ENCODE measurements at regions not wholly inside any gene's neighbourhood (a gene's known extent, or its start where the extent isn't known, plus 50 kb on each side); places are given as distances from the start of the nearest gene placed in this dataset.
"Not testable (repeated sequence)": the region's sequence is repeated elsewhere in the genome, so short reads cannot be mapped to it uniquely, and the experiment has no call there.

GRCh38 chr1:72379072-72379471 lies 96.7 kb upstream of the NEGR1 start:
- Histone ChIP-seq H3K36me3 (no peaks in the 10 kb centered on the region), H3K27me3 (no peaks in the 10 kb centered on the region), H3K9me3 (no peaks in the 10 kb centered on the region), H3K27ac (no peak overlapping the region), H3K4me1 (no peaks in the 10 kb centered on the region), H3K4me3 (no peak overlapping the region)
- TF ChIP-seq POLR2AphosphoS5 (IDR thresholded peaks at IDR 0.05) (no peak), POLR2A (IDR thresholded peaks at IDR 0.05) (no peak), EP300 (IDR thresholded peaks at IDR 0.05) (no peak), CTCF (IDR thresholded peaks at IDR 0.05) (no peak)
- no peak for DNase-seq
- 85 to 94% (median 88%) methylated on average over 2 of the region's 2 CpGs for WGBS, 5 donors
- intact Hi-C loops (cut with DNase I; ENCODE audit: low total_unique reads), result no loop called here

DNA sequence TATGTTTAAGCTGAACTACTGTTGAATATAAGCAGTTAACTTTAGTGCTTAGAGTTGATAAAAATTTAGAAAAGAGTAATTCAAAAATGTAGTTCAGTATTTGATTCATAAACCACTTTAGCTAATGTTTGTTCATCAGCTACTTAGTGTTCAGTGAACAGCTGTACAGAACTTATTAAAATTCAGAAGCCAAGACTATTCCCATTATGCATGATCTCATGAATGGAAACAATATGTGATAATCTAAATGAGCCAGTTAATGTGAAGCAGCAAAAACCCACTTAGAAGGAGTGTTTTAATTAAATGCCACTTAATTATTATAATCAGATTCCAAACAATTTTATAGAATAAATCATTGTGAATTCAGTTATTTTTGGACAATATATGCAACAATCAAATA lies 92.9 kb upstream of the NEGR1 start:
- no peaks in the 10 kb centered on the region for H3K27me3 ChIP-seq
- H3K9me3 ChIP-seq, result no peaks in the 10 kb centered on the region
- H3K4me1 ChIP-seq, result no peaks in the 10 kb centered on the region
- intact Hi-C loops (cut with DNase I; ENCODE audit: low total_unique reads), result no loop called here
- H3K36me3 ChIP-seq, result no peaks in the 10 kb centered on the region
- H3K27ac ChIP-seq, result no peak overlapping the region
- DNase-seq, result no peak
- no peak for TF ChIP-seq CTCF (IDR thresholded peaks at IDR 0.05)
- no peak for TF ChIP-seq POLR2A (IDR thresholded peaks at IDR 0.05)
- TF ChIP-seq POLR2AphosphoS5 (IDR thresholded peaks at IDR 0.05), result no peak
- no peak for TF ChIP-seq EP300 (IDR thresholded peaks at IDR 0.05)
- H3K4me3 ChIP-seq, result no peak overlapping the region

DNA sequence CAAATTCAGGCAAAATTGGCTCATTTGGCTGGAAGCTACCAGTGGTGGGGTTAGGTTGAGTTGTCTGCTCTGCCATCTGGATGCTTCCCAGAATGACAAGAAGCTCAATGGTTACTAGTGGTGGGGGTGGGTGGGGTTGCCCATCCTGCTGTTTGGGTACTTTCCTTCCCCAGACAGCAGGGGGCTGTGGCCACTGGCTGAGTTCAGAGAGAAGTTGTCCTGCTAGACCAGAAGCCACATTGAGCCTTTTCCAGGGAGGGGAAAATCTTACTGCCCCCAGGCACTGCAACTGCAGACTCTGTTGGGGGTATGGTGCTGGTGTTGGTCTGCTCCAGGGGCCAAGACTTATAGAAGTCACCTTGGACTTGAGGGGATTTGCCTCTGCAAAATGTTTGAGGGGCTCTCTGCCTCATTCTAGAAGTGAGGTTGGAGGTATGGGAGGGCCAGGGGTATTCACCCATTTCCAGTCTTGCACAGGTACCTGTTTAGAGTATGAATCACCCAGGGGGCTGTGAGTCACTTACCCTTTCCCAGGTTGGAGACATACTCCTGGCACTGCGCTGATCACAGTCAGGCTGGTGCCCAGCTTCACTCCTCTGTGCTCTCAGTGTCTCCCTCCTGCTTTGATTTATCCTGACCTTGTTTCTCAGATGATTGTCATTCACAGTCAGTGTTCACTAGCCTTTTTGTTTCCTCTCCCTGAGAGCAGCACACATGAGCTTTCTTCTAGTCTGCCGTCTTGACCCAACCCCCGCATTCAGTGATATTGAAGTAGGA lies 89.1 kb upstream of the NEGR1 start:
- H3K9me3 ChIP-seq, result no peaks in the 10 kb centered on the region
- H3K4me3 ChIP-seq, result no peak overlapping the region
- 56 to 98% (median 75%) methylated on average over 3 of the region's 3 CpGs for WGBS, 5 donors
- no peaks in the 10 kb centered on the region for H3K27me3 ChIP-seq
- peaks cover 0 to under 1% (median 0%) of the 10 kb centered on the region in 4 donors for H3K4me1 ChIP-seq
- DNase-seq, result no peak
- intact Hi-C loops (cut with DNase I; ENCODE audit: low total_unique reads), result no loop called here
- no peak overlapping the region for H3K27ac ChIP-seq
- no peaks in the 10 kb centered on the region for H3K36me3 ChIP-seq
- TF ChIP-seq POLR2A (IDR thresholded peaks at IDR 0.05), result no peak
- no peak for TF ChIP-seq EP300 (IDR thresholded peaks at IDR 0.05)
- TF ChIP-seq CTCF (IDR thresholded peaks at IDR 0.05), result no peak
- TF ChIP-seq POLR2AphosphoS5 (IDR thresholded peaks at IDR 0.05), result no peak

GRCh38 chr1:72370836-72371235 lies 88.5 kb upstream of the NEGR1 start:
- WGBS, 5 donors, result 87 to 92% (median 91%) methylated on average over 3 of the region's 3 CpGs
- H3K27me3 ChIP-seq; DNase-seq; H3K4me1 ChIP-seq; H3K27ac ChIP-seq; H3K4me3 ChIP-seq; H3K36me3 ChIP-seq; H3K9me3 ChIP-seq; intact Hi-C loops (cut with DNase I; ENCODE audit: low total_unique reads): not testable (repeated sequence)

- intact Hi-C loops (cut with DNase I; ENCODE audit: low total_unique reads), result no loop called here
- Histone ChIP-seq H3K4me1 (peaks cover 0 to 4% (median 0%) of the 10 kb centered on the region in 4 donors), H3K4me3 (no peak overlapping the region), H3K9me3 (no peaks in the 10 kb centered on the region), H3K27ac (no peak overlapping the region), H3K27me3 (no peaks in the 10 kb centered on the region), H3K36me3 (no peaks in the 10 kb centered on the region)
- TF ChIP-seq POLR2A (IDR thresholded peaks at IDR 0.05) (no peak), EP300 (IDR thresholded peaks at IDR 0.05) (no peak), POLR2AphosphoS5 (IDR thresholded peaks at IDR 0.05) (no peak), CTCF (IDR thresholded peaks at IDR 0.05) (no peak)
- 65 to 80% (median 70%) methylated on average over 1 of the region's 1 CpG for WGBS, 5 donors
- no peak for DNase-seq
Measured at GRCh38 chr1:72369069-72369757, 86.9 kb upstream of the NEGR1 start.
